K562 (cell line): ENCODE measurements at regions not wholly inside any gene's neighbourhood (a gene's known extent, or its start where the extent isn't known, plus 50 kb on each side); places are given as distances from the start of the nearest gene placed in this dataset.
A peak's percentile ranks its signal among the peaks of the same experiment; 100 is the strongest.
"Not testable (repeated sequence)": the region's sequence is repeated elsewhere in the genome, so short reads cannot be mapped to it uniquely, and the experiment has no call there.

Experiments used
- ATAC-seq: fragments of 200-7000 bp; cut with Tn5 transposase; 3 replicates; pipeline ENCODE4 v1.9.1; 2020; ENCODE audit warnings: moderate library complexity
- BruUV-seq: library from RNA; stranded (reverse); fragments of 400-500 nt; replicated peaks from 2 replicates; lab custom pipeline; 2021; lab: Mats Ljungman, UMichigan
- CTCF ChIA-PET: fragments of 300-600 bp; formaldehyde crosslinking; extraction: SDS; loops from one replicate; lab custom pipeline; 2021; ENCODE audit warnings: low intra/inter-chr PET ratio; lab: Yijun Ruan, JAX
- POLR2A ChIA-PET: fragments of 300-600, 350-650 bp; sonication (Branson Sonifier 250); formaldehyde crosslinking; extraction: SDS; loops from one replicate; lab custom pipeline; 2021; ENCODE audit warnings: antibody characterized with exemption, inconsistent platforms; lab: Yijun Ruan, JAX
- DNase-seq, 4 experiments: peaks; one replicate each; pipeline versions ENCODE4 v3.0.0 to v3.0.0-alpha.2; 2011 to 2018; ENCODE audit warnings: low spot score in 3 of 4, mixed read lengths in 3 of 4; ENCODE audit errors: extremely low read depth in 1 of 4
- FAIRE-seq: peaks from 2 replicates; lab custom pipeline; 2011; peaks lifted over from hg19 to GRCh38; lab: Jason Lieb, UNC
- H2AFZ ChIP-seq: 2 replicates; pipeline ENCODE4 v1.6.0; 2011; ENCODE audit warnings: low read depth, low read length, control low read depth, inconsistent platforms
- H3K27ac ChIP-seq: fragments of 200-600 bp; 3 replicates; pipeline ENCODE4 v1.8.0; 2011; ENCODE audit warnings: low read depth, mild to moderate bottlenecking, control low read depth, inconsistent platforms, low read length, moderate library complexity, mixed read lengths; ENCODE audit errors: extremely low read depth
- H3K27me3 ChIP-seq, 2 experiments: fragments of 300-600 bp in 1 of 2; 2 replicates in 1 of 2; 3 replicates in 1 of 2; pipeline versions ENCODE4 v1.6.0 to v1.8.0; 2011; ENCODE audit warnings: inconsistent platforms in 2 of 2, low read length in 2 of 2, mild to moderate bottlenecking in 1 of 2, mixed read lengths in 1 of 2, moderate library complexity in 1 of 2; ENCODE audit not compliant: control insufficient read depth in 2 of 2, insufficient read depth in 2 of 2
- H3K36me3 ChIP-seq: fragments of 300-600 bp; 3 replicates; pipeline ENCODE4 v1.8.0; 2011; ENCODE audit warnings: mild to moderate bottlenecking, low read length, inconsistent platforms; ENCODE audit not compliant: control insufficient read depth, insufficient read depth
- H3K4me1 ChIP-seq, 2 experiments: fragments of 200-600 bp in 1 of 2; replicated peaks in 1 of 2; 2 replicates in 1 of 2; 3 replicates in 1 of 2; pipeline versions ENCODE4 v1.5.1 to v1.8.0; 2011; ENCODE audit warnings: inconsistent platforms in 2 of 2, low read length in 2 of 2, mild to moderate bottlenecking in 1 of 2, mixed read lengths in 1 of 2, moderate library complexity in 1 of 2; ENCODE audit not compliant: control insufficient read depth in 2 of 2, insufficient read depth in 2 of 2
- H3K4me2 ChIP-seq: 2 replicates; pipeline ENCODE4 v1.6.1; 2011; ENCODE audit warnings: low read length, control low read depth, inconsistent platforms, mixed read lengths; ENCODE audit not compliant: insufficient read depth
- H3K4me3 ChIP-seq: fragments of 200-600 bp; sonication (generic), shearing (Covaris generic); 2 replicates; pipeline ENCODE4 v1.5.1; 2016; ENCODE audit warnings: control low read depth, inconsistent platforms
- H3K79me2 ChIP-seq: fragments of 200-600 bp; 3 replicates; pipeline ENCODE4 v1.8.0; 2011; ENCODE audit warnings: low read length, inconsistent platforms; ENCODE audit not compliant: control insufficient read depth, insufficient read depth
- H3K9ac ChIP-seq, 2 experiments: 2 replicates each; pipeline versions ENCODE4 v1.6.0 to v1.6.1; 2011; ENCODE audit warnings: low read depth in 2 of 2, low read length in 2 of 2, control low read depth in 1 of 2, inconsistent platforms in 1 of 2, mild to moderate bottlenecking in 1 of 2, mixed read lengths in 1 of 2; ENCODE audit not compliant: insufficient read depth in 1 of 2
- H3K9me1 ChIP-seq: one replicate; pipeline ENCODE4 v1.6.0; 2011; ENCODE audit warnings: inconsistent platforms, mild to moderate bottlenecking, low read length, moderate library complexity; ENCODE audit not compliant: control insufficient read depth, insufficient read depth
- H3K9me3 ChIP-seq: replicated peaks from 2 replicates; pipeline ENCODE4 v1.5.1; 2011; ENCODE audit warnings: low read depth, low read length, inconsistent platforms; ENCODE audit not compliant: control insufficient read depth, insufficient read depth
- H4K20me1 ChIP-seq: replicated peaks from 2 replicates; pipeline ENCODE4 v1.6.1; 2011; ENCODE audit warnings: low read length, inconsistent platforms, mixed read lengths; ENCODE audit not compliant: control insufficient read depth, insufficient read depth
- CTCF ChIP-seq, 3 experiments: IDR thresholded peaks in 2 of 3; conservative IDR thresholded peaks in 1 of 3; 2 replicates each; pipeline ENCODE4 v1.5.1; 2011 to 2012; ENCODE audit warnings: low read length in 3 of 3, mild to moderate bottlenecking in 3 of 3, control low read depth in 2 of 3, improper control_type of control experiment in 1 of 3, inconsistent platforms in 1 of 3, low read depth in 1 of 3, mixed read lengths in 1 of 3, moderate library complexity in 1 of 3; ENCODE audit not compliant: insufficient read depth in 2 of 3
- E2F3 ChIP-seq: fragments of 250-450 bp; sonication (Bioruptor Pico); IDR thresholded peaks from 2 replicates; pipeline ENCODE4 v1.4.0; 2020; ENCODE audit warnings: mild to moderate bottlenecking
- HDAC6 ChIP-seq: IDR thresholded peaks from 2 replicates; pipeline ENCODE4 v1.6.1; 2012; ENCODE audit warnings: low read depth, mild to moderate bottlenecking, control low read depth, inconsistent platforms, low read length, moderate library complexity
- MEF2D ChIP-seq: conservative IDR thresholded peaks from 2 replicates; pipeline ENCODE4 v1.6.1; 2016; ENCODE audit warnings: low read depth, missing genetic modification characterization, missing compliant biosample characterization
- MITF ChIP-seq: IDR thresholded peaks from 2 replicates; pipeline ENCODE4 v1.6.1; 2014; ENCODE audit warnings: antibody characterized with exemption
- NFXL1 ChIP-seq: fragments of 450-650 bp; formaldehyde crosslinking; IDR thresholded peaks from 2 replicates; pipeline ENCODE4 v1.4.0; 2021; ENCODE audit warnings: mild to moderate bottlenecking
- PBX2 ChIP-seq, 2 experiments: IDR thresholded peaks in 1 of 2; conservative IDR thresholded peaks in 1 of 2; 2 replicates each; pipeline ENCODE4 v1.6.1; 2016; ENCODE audit warnings: low read depth in 2 of 2, mild to moderate bottlenecking in 1 of 2, missing compliant biosample characterization in 1 of 2, missing genetic modification characterization in 1 of 2, moderate library complexity in 1 of 2
- ZBTB7A ChIP-seq: IDR thresholded peaks from 2 replicates; pipeline ENCODE4 v1.6.1; 2011; ENCODE audit warnings: low read depth, mild to moderate bottlenecking, low read length, moderate library complexity, borderline replicate concordance; ENCODE audit not compliant: control insufficient read depth
- ZNF124 ChIP-seq: sonication (generic); formaldehyde crosslinking; IDR thresholded peaks from 2 replicates; pipeline ENCODE4 v1.8.1; 2022; ENCODE audit warnings: missing genetic modification reagents
- ZNF431 ChIP-seq: sonication (generic); formaldehyde crosslinking; IDR thresholded peaks from 2 replicates; pipeline ENCODE4 v1.8.0; 2022; ENCODE audit warnings: mild to moderate bottlenecking, missing genetic modification reagents
- WGBS: fragments of 100-300 bp; shearing (Covaris generic); methylation state at CpG from one replicate; pipeline ENCODE4 v1.1.6; 2016; ENCODE audit warnings: low coverage, mixed read lengths; ENCODE audit not compliant: insufficient coverage; ENCODE audit errors: missing lambda C conversion rate; 5-methylcytosine and 5-hydroxymethylcytosine counted together
- in situ Hi-C: fragments of 300-500 bp; cut with MboI; formaldehyde crosslinking; loops from 4 replicates; pipeline ENCODE4 v1.15.0; 2018; ENCODE audit warnings: inconsistent platforms, mixed read lengths
- intact Hi-C: fragments of 100-400 bp; cut with micrococcal nuclease; formaldehyde crosslinking; loops from 2 replicates; pipeline ENCODE4 v1.14.2; 2022

DNA sequence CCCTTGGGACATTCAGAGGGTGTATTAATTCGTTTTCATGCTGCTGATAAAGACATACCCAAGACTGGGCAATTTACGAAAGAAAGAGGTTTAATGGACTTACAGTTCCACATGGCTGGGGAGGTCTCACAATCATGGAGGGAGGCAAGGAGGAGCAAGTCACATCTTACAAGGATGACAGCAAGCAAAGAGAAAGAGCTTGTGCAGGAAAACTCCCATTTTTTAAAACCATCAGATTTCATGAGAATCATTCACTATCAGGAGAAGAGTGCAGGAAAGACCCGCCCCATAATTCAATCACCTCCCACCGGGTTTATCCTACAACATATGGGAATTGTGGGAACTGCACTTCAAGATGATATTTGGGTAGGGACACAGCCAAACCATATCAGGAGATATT is 367.1 kb upstream of the SLC35B3 start:
- H3K27me3 ChIP-seq, H3K4me3 ChIP-seq, H3K36me3 ChIP-seq, H3K9me3 ChIP-seq, POLR2A ChIA-PET, H3K4me2 ChIP-seq, in situ Hi-C loops, H4K20me1 ChIP-seq, intact Hi-C loops, H3K79me2 ChIP-seq, DNase-seq, CTCF ChIA-PET, ATAC-seq, H3K9ac ChIP-seq, H2AFZ ChIP-seq, BruUV-seq, H3K9me1 ChIP-seq, H3K4me1 ChIP-seq, H3K27ac ChIP-seq, FAIRE-seq: not testable (repeated sequence)
- 0 out of 2 replicates have a peak, but pooled peaks have one; percentile 56 for TF ChIP-seq ZNF431 (CRISPR knock-in tag)
- WGBS = 0% methylated on average over 4 of the region's 4 CpGs

DNA sequence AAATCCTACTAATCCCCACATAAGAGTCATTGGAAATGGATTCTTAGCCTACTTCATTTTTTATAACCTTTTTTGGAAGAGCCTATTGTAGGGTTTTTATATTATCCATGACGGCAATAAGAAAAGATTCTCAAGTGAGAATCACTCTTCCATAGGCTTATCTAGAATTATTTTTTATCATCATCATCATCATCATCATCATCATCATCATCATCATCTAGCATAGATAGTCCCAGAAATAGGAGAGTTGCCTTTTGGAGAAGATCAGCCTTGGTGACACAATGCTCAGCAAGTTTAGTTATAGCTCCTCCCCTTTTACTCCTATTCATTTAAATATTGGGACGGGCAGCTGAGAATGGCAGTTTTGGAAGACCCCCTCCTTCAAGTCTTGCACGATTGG is 359.1 kb upstream of the SLC35B3 start:
- H4K20me1 ChIP-seq = no peaks in the 10 kb centered on the region
- ChIA-PET POLR2A (no interaction called here), CTCF (no interaction called here)
- no peak overlapping the region for H2AFZ ChIP-seq
- H3K36me3 ChIP-seq = no peaks in the 10 kb centered on the region
- no peak overlapping the region for H3K4me2 ChIP-seq
- no peak overlapping the region for H3K4me3 ChIP-seq
- intact Hi-C loops = no loop called here
- H3K9ac ChIP-seq = no peak overlapping the region
- TF ChIP-seq ZNF124 (CRISPR knock-in tag) = no peak
- TF ChIP-seq PBX2 (CRISPR knock-in tag; IDR thresholded peaks at IDR 0.05; ENCODE audit: low read depth) = no peak
- TF ChIP-seq PBX2 (tag; conservative IDR thresholded peaks at IDR 0.05; ENCODE audit: low read depth) = no peak
- TF ChIP-seq E2F3 (CRISPR knock-in tag) = no peak
- TF ChIP-seq CTCF (IDR thresholded peaks at IDR 0.05 in 2 of 3, conservative IDR thresholded peaks at IDR 0.05 in 1 of 3; ENCODE audit: insufficient read depth in 2 of 3, low read depth in 1 of 3, low read length in 3 of 3) = no peak
- TF ChIP-seq NFXL1 (CRISPR knock-in tag) = no peak
- no peak for TF ChIP-seq ZBTB7A
- TF ChIP-seq HDAC6 = no peak
- TF ChIP-seq MITF = no peak
- no peak for TF ChIP-seq MEF2D (tag)
- no peak for DNase-seq
- no TSS peak for BruUV-seq
- no peaks in the 10 kb centered on the region for H3K79me2 ChIP-seq
- no peaks in the 10 kb centered on the region for H3K9me1 ChIP-seq
- ATAC-seq = no peak
- no peaks in the 10 kb centered on the region for H3K27me3 ChIP-seq
- 3% methylated on average over 3 of the region's 3 CpGs for WGBS
- 0 out of 2 replicates have a peak, but pooled peaks cover 2% of the 10 kb centered on the region for H3K9me3 ChIP-seq
- in situ Hi-C loops = no loop called here
- no peak overlapping the region for H3K27ac ChIP-seq
- no peaks in the 10 kb centered on the region for H3K4me1 ChIP-seq
- FAIRE-seq = no peak
